Smooth muscle cell (in vitro differentiated cells): ENCODE measurements at regions not wholly inside any gene's neighbourhood (a gene's known extent, or its start where the extent isn't known, plus 50 kb on each side); places are given as distances from the start of the nearest gene placed in this dataset.
A peak's percentile ranks its signal among the peaks of the same experiment; 100 is the strongest.

Experiments
- DNase-seq: peaks from one replicate; lab custom pipeline; 2025; ENCODE audit not compliant: unreplicated experiment; lab: John Stamatoyannopoulos, UW
- H2AFZ ChIP-seq: fragments of 200-600 bp; sonication (generic); 2 replicates; pipeline ENCODE4 v1.6.0; 2016; ENCODE audit warnings: antibody characterized with exemption, low read depth, mild to moderate bottlenecking
- H3F3A ChIP-seq: fragments of 200-600 bp; sonication (generic); 2 replicates; pipeline ENCODE4 v1.6.0; 2017; ENCODE audit warnings: antibody characterized with exemption, low read depth
- H3K27ac ChIP-seq: fragments of 200-600 bp; sonication (generic); 2 replicates; pipeline ENCODE4 v1.5.1; 2016; ENCODE audit warnings: low read depth, mild to moderate bottlenecking
- H3K27me3 ChIP-seq: fragments of 200-600 bp; sonication (generic); 2 replicates; pipeline ENCODE4 v1.6.1; 2016; ENCODE audit warnings: low read depth, mild to moderate bottlenecking
- H3K36me3 ChIP-seq: fragments of 200-600 bp; sonication (generic); 2 replicates; pipeline ENCODE4 v1.5.1; 2016; ENCODE audit warnings: low read depth
- H3K4me1 ChIP-seq: fragments of 200-600 bp; sonication (generic); 2 replicates; pipeline ENCODE4 v1.5.1; 2016; ENCODE audit warnings: low read depth
- H3K4me2 ChIP-seq: fragments of 200-600 bp; sonication (generic); 2 replicates; pipeline ENCODE4 v1.6.0; 2016; ENCODE audit warnings: mild to moderate bottlenecking
- H3K4me3 ChIP-seq: fragments of 200-600 bp; sonication (generic); 2 replicates; pipeline ENCODE4 v1.5.1; 2016; ENCODE audit warnings: mild to moderate bottlenecking
- H3K79me2 ChIP-seq: fragments of 200-600 bp; sonication (generic); 2 replicates; pipeline ENCODE4 v1.6.0; 2016; ENCODE audit warnings: low read depth, mild to moderate bottlenecking
- H3K9ac ChIP-seq: fragments of 200-600 bp; sonication (generic); 2 replicates; pipeline ENCODE4 v1.6.0; 2016; ENCODE audit warnings: low read depth
- H3K9me3 ChIP-seq: fragments of 200-600 bp; sonication (generic); replicated peaks from 2 replicates; pipeline ENCODE4 v1.5.1; 2016; ENCODE audit warnings: low read depth
- H4K20me1 ChIP-seq: fragments of 200-600 bp; sonication (generic); 2 replicates; pipeline ENCODE4 v1.6.0; 2016; ENCODE audit warnings: low read depth
- WGBS: methylation state at CpG from one replicate; pipeline ENCODE4 v1.1.7; 2016; ENCODE audit warnings: low lambda C conversion rate; 5-methylcytosine and 5-hydroxymethylcytosine counted together
- TF ChIP-seq, protein P1 (sequence below): fragments of 200-600 bp; sonication (generic); IDR thresholded peaks from 2 replicates; pipeline ENCODE4 v1.5.1; 2017; ENCODE audit warnings: borderline replicate concordance, mild to moderate bottlenecking, antibody characterized with exemption; ENCODE audit not compliant: insufficient read depth, poor library complexity, severe bottlenecking

DNA sequence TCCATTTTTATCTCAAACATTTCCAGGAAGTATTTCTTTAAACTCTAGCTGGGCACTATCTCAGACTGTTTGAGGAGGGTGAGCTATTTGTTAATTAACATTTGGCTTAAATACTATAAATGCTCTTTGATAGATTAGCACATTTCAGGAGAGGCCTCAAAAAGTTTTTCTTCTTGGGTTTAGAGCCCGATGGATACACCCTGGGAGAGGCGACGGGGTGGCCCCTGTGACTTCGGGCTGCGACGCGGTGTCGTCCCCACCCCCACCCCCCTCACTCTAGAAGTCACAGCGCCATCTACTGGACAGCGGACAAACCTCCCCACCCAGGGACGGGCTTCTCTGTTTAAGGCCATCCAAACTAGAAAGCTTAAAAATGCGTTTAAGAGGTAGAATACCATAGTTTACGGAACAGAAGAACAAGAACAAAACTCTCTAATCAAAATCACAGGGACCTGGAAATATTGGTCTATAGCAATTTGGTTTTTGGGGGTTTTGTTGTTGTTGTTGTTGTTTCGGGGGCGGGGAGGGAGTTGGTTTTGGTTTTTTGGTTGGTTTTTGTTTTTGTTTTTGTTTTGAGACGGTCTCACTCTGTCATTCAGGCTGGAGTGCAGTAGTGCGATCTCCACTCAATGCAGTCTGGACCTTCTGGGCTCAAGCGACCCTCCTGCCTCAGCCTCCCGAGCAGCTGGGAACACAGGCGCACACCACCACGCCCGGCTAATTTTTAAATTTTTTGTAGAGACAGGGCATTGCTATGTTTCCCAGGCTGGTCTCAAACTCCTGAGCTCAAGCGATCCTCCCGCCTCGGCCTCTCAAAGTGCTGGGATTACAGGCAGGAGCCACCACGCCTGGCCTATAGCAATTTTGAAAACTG lies 254.4 kb downstream of the C16orf95 start:
- Histone ChIP-seq H3K36me3 (no peaks in the 10 kb centered on the region), H3K27me3 (no peaks in the 10 kb centered on the region), H2AFZ (peak overlapping the region; percentile 59), H3K9ac (no peak overlapping the region), H3K9me3 (no peaks in the 10 kb centered on the region), H4K20me1 (no peaks in the 10 kb centered on the region), H3K79me2 (no peaks in the 10 kb centered on the region), H3K27ac (no peak overlapping the region), H3K4me3 (peak overlapping the region; percentile 39), H3K4me2 (peak overlapping the region; percentile 86), H3K4me1 (no peaks in the 10 kb centered on the region), H3F3A (no peaks in the 10 kb centered on the region)
- WGBS: 44% methylated on average over 26 of the region's 26 CpGs
- peak; percentile 28 for DNase-seq
- TF ChIP-seq, protein P1, sequence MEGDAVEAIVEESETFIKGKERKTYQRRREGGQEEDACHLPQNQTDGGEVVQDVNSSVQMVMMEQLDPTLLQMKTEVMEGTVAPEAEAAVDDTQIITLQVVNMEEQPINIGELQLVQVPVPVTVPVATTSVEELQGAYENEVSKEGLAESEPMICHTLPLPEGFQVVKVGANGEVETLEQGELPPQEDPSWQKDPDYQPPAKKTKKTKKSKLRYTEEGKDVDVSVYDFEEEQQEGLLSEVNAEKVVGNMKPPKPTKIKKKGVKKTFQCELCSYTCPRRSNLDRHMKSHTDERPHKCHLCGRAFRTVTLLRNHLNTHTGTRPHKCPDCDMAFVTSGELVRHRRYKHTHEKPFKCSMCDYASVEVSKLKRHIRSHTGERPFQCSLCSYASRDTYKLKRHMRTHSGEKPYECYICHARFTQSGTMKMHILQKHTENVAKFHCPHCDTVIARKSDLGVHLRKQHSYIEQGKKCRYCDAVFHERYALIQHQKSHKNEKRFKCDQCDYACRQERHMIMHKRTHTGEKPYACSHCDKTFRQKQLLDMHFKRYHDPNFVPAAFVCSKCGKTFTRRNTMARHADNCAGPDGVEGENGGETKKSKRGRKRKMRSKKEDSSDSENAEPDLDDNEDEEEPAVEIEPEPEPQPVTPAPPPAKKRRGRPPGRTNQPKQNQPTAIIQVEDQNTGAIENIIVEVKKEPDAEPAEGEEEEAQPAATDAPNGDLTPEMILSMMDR: peak; percentile 90

DNA sequence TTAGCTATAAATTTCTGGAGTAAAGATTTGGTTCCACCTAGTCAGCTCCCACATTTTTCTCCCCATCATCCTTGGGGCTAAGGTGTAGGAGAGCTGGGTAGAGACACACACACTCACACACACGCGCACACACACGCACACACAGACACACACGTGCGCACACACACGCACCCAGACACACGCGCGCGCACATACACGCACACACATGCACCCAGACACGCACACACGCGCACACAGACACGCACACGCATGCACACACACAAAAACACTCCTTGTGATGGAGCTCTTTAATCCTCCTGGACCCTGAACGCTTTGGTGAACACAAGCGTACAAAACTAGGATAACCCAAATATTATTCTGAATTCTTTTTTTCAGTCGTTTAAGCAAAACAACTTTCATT lies 253.6 kb downstream of the C16orf95 start:
- Histone ChIP-seq H3K27ac (no peak overlapping the region), H3K4me2 (no peak overlapping the region), H3K4me1 (no peaks in the 10 kb centered on the region), H3K36me3 (no peaks in the 10 kb centered on the region), H3K79me2 (no peaks in the 10 kb centered on the region), H3K9ac (no peak overlapping the region), H3F3A (no peaks in the 10 kb centered on the region), H3K9me3 (no peaks in the 10 kb centered on the region), H3K4me3 (no peak overlapping the region), H2AFZ (no peak overlapping the region), H4K20me1 (no peaks in the 10 kb centered on the region), H3K27me3 (no peaks in the 10 kb centered on the region)
- WGBS: 96% methylated on average over 19 of the region's 19 CpGs
- TF ChIP-seq, protein P1: no peak
- DNase-seq: no peak

DNA sequence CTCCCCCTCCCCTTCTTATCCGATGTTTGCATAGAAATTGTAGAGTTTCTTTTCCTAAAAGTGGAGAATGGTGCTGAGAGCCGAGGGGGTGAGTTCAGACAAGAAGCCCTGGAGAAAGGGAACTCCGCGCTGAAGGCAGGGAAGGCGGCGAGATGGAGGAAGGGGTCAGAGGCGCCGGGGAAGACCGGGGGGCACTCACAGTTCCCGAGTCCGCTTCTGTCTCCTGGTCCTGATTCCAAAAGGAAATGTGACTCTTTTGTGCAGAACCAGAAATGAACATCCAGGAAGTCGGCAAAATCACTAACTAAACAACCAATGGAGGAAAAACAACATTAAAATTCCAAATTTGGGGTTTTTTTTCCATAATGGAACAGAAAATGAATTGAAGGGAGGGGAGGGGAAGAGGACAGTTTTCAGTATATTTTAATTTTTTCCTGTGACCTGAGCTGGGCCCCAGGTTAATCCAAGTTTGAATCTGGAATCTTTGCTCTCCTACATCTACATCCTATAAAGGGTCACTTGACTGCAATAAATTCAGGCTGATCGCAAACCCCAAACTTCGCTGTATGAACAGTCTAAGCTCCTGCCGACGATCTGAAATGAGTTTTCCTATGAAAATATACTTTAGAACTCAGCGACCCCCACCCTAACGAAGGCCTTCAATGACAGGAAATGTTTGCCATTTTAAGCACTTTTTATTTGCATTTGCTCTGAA lies 252.3 kb downstream of the C16orf95 start:
- Histone ChIP-seq H3K4me2 (no peak overlapping the region), H3K9me3 (no peaks in the 10 kb centered on the region), H3F3A (no peaks in the 10 kb centered on the region), H4K20me1 (no peaks in the 10 kb centered on the region), H3K27me3 (no peaks in the 10 kb centered on the region), H3K79me2 (no peaks in the 10 kb centered on the region), H3K4me3 (no peak overlapping the region), H3K9ac (no peak overlapping the region), H3K4me1 (no peaks in the 10 kb centered on the region), H3K36me3 (no peaks in the 10 kb centered on the region), H2AFZ (peak overlapping the region; percentile 69), H3K27ac (no peak overlapping the region)
- 76% methylated on average over 18 of the region's 18 CpGs for WGBS
- TF ChIP-seq, protein P1: no peak
- DNase-seq: no peak
